ENCODE measurements at regions not wholly inside any gene's neighbourhood (a gene's known extent, or its start where the extent isn't known, plus 50 kb on each side); places are given as distances from the start of the nearest gene placed in this dataset.

GRCh38 chr7:114364151-114364550, 50.5 kb upstream of the FOXP2 start:
- Histone ChIP-seq H3K4me3 (ENCODE audit: low read depth, low read length) (no peak overlapping the region), H3K36me3 (ENCODE audit: control insufficient read depth, insufficient read depth, low read length) (no peaks in the 10 kb centered on the region), H3K27me3 (ENCODE audit: control insufficient read depth, insufficient read depth, low read length) (no peaks in the 10 kb centered on the region)
- TF ChIP-seq CTCF (IDR thresholded peaks at IDR 0.05; ENCODE audit: insufficient read depth, low read length, poor library complexity, severe bottlenecking), result no peak
- no peak for DNase-seq (ENCODE audit: low read depth)

DNA sequence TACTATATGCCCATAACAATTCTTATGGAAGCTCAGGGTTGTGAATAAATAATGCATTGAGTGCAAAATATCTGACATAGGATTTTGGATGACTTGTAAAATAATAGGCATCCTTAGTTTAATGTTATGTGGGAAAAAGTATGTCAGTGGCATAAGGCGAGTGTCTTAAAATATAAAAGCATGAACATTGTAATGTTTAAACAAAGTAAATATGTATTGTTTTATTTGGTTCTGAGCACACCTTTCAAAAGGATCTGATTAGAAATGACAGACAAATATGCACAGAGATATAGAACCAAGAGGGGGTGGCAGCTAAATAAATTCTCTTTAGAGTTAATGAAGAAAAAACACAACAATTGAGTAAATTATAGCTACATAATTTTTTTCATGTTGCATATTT, 51.3 kb upstream of the FOXP2 start:
- H3K36me3 ChIP-seq (ENCODE audit: control insufficient read depth, insufficient read depth, low read length), result no peaks in the 10 kb centered on the region
- H3K27me3 ChIP-seq (ENCODE audit: control insufficient read depth, insufficient read depth, low read length), result no peaks in the 10 kb centered on the region
- no peak for DNase-seq (ENCODE audit: low read depth)
- no peak overlapping the region for H3K4me3 ChIP-seq (ENCODE audit: low read depth, low read length)
- TF ChIP-seq CTCF (IDR thresholded peaks at IDR 0.05; ENCODE audit: insufficient read depth, low read length, poor library complexity, severe bottlenecking), result no peak

- DNase-seq (ENCODE audit: low read depth), result no peak
- Histone ChIP-seq H3K4me3 (ENCODE audit: low read depth, low read length) (no peak overlapping the region), H3K36me3 (ENCODE audit: control insufficient read depth, insufficient read depth, low read length) (no peaks in the 10 kb centered on the region), H3K27me3 (ENCODE audit: control insufficient read depth, insufficient read depth, low read length) (no peaks in the 10 kb centered on the region)
- TF ChIP-seq CTCF (IDR thresholded peaks at IDR 0.05; ENCODE audit: insufficient read depth, low read length, poor library complexity, severe bottlenecking), result no peak
Observed at GRCh38 chr7:114358911-114359310, 55.7 kb upstream of the FOXP2 start.

DNA sequence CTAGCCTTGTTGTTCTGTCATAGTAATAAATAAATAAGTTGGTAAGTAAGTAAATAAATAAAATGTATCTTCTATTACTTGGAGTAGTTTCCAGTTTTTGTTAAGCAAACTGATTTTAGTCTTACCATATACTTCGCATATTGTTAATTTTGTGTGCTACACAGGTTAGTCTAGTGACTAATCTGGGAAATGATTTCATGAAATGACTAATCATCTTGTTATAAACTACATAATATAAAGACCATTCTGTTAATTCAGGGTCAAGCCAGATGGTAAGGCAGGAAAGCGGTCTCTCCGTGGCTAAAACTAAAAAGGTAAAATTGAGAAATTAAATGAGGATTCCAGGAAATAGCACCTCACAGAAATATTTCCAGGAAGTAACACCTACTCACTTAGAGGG, 58.5 kb upstream of the FOXP2 start:
- DNase-seq (ENCODE audit: low read depth), result no peak
- Histone ChIP-seq H3K27me3 (ENCODE audit: control insufficient read depth, insufficient read depth, low read length) (no peaks in the 10 kb centered on the region), H3K36me3 (ENCODE audit: control insufficient read depth, insufficient read depth, low read length) (no peaks in the 10 kb centered on the region), H3K4me3 (ENCODE audit: low read depth, low read length) (no peak overlapping the region)
- TF ChIP-seq CTCF (IDR thresholded peaks at IDR 0.05; ENCODE audit: insufficient read depth, low read length, poor library complexity, severe bottlenecking), result no peak

DNA sequence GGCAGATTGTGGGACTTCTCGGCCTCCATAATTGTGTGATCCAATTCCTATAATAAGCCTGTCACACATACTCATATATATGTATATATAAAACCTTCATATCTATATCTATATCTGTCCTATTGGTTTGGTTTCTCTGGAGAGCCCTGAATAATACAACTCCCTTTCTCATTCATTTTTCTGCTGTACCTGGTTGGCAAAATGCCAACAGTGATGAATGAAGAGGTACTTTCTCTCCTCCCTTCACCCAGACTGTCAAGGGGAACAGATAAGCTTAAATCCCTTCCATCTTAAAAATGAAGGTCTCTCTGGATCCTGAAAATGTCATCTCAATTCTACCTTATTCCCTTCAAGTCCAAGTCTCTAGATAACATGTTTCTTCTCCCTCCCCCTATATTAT, 60.3 kb upstream of the FOXP2 start:
- no peak for DNase-seq (ENCODE audit: low read depth)
- Histone ChIP-seq H3K4me3 (ENCODE audit: low read depth, low read length) (no peak overlapping the region), H3K36me3 (ENCODE audit: control insufficient read depth, insufficient read depth, low read length) (no peaks in the 10 kb centered on the region), H3K27me3 (ENCODE audit: control insufficient read depth, insufficient read depth, low read length) (no peaks in the 10 kb centered on the region)
- TF ChIP-seq CTCF (IDR thresholded peaks at IDR 0.05; ENCODE audit: insufficient read depth, low read length, poor library complexity, severe bottlenecking), result no peak

DNA sequence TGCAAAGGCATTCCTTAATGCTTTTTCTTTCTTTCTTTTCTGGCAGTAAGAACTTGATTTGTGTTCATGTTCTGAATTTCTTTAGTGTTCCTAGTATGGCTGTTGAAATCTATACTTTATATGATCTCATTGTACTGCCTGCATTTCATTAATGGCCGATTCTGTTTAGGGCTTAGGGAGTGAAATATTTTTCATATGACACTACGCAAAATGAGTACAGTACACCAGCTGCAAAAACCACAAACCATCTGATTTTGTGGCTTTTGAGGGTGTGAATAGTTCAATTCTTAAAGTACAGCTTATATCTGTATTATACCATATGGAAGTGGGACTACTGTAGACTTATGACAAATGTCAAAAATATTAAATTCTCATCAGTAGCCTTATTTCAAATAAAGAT, 69.1 kb upstream of the FOXP2 start:
- Histone ChIP-seq H3K27me3 (ENCODE audit: control insufficient read depth, insufficient read depth, low read length) (no peaks in the 10 kb centered on the region), H3K4me3 (ENCODE audit: low read depth, low read length) (no peak overlapping the region), H3K36me3 (ENCODE audit: control insufficient read depth, insufficient read depth, low read length) (no peaks in the 10 kb centered on the region)
- no peak for DNase-seq (ENCODE audit: low read depth)
- no peak for TF ChIP-seq CTCF (IDR thresholded peaks at IDR 0.05; ENCODE audit: insufficient read depth, low read length, poor library complexity, severe bottlenecking)
